ENCODE measurements at regions not wholly inside any gene's neighbourhood (a gene's known extent, or its start where the extent isn't known, plus 50 kb on each side); places are given as distances from the start of the nearest gene placed in this dataset.

DNA sequence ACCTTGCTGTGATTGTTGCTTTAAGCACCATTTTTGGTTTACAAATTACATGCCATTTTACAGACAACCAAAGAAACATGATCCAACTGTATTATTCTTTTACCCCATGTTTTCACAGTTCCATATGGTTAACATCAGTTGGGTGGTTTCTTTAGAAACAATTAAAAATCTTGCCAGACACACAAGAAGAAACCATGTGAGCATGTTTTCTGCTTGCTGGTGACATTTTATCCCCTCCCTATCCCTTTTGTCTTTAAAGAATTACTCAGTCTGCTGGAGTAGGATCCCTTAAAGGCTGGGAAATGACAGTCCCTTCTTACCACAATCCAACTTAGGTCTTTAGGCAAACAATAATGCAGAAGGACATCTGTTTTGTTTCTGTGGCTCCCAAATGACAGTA lies 121.8 kb upstream of the PLXNC1 start:
- no peak for DNase-seq (ENCODE audit: low read depth in 2 of 2, low spot score in 1 of 2)

DNA sequence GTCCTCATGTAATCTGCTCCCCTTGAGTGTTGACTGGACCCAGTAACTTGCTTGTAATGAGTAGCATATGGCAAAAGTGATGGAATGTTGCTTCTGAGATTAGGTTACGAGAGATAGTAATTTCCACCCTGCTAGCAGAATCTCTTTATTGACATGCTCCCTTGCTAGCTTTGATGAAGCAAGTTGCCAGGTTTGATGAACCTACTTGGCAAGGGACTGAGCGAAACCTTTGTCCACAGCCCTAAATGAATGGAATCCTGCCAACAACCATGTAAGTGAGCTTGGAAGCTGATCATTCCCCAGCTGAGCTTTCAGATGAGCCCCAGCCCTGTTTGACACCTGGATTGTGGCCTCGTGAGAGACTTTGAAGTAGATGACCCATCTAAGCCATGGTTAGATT lies 120.8 kb upstream of the PLXNC1 start:
- no peak for DNase-seq (ENCODE audit: low read depth in 2 of 2, low spot score in 1 of 2)

DNA sequence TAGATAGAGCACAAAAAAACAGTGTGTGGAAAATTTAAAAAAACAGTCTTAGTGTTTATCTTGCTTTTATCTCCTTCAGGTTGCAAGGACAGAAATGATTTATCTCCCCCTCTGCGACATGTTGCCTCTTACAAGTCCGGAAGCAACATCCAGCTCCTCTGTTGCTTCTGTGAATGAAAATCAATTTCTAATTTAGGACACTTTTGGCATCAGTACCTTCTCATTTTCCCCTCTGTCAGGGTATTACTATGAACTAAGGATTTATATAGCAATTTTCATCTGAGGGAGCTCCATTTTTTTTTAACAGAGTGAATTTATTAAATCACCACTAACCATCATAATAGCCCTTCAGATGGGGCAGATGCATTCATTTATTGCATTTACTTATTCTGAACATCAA lies 116.6 kb upstream of the PLXNC1 start:
- no peak for DNase-seq (ENCODE audit: low read depth in 2 of 2, low spot score in 1 of 2)

DNA sequence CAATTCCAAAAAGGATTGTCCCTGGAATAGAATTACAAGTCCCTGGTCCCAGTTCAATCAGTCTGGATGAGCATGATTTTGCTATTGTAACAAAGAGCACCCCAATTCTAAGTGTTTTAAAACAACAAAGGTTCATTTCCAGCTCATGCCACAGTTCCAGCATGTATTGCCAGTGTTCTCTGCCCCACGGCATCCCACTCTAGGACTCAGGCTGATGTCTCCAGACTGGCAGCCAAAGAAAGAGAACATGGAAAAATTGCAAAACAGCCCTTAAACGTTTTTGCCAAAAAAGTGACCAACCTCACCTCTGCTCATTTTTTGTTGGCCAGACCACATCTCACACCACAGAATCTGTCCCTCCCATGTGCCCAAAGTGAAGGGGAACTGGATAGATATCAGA lies 116.0 kb upstream of the PLXNC1 start:
- no peak for DNase-seq (ENCODE audit: low read depth in 2 of 2, low spot score in 1 of 2)

DNA sequence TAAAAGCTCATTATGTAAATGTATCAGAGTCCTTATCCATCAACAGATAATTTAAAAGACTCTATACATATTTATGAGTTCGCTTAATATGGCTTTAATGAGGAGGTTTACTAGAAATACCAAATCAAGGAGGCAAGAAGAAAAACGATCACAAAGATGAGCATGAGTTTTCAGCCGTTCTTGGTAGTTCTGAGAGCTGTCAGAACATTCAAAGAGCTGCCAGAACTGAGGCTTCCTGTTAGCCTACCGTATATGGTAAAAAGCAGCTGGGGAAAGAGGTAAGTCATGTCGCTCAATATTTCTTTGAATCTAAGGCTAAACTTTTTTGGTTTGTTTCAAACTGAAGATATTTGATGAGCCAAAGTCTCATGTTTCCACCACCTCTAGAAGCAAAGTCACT lies 115.3 kb upstream of the PLXNC1 start:
- DNase-seq (ENCODE audit: low read depth in 2 of 2, low spot score in 1 of 2): no peak

DNA sequence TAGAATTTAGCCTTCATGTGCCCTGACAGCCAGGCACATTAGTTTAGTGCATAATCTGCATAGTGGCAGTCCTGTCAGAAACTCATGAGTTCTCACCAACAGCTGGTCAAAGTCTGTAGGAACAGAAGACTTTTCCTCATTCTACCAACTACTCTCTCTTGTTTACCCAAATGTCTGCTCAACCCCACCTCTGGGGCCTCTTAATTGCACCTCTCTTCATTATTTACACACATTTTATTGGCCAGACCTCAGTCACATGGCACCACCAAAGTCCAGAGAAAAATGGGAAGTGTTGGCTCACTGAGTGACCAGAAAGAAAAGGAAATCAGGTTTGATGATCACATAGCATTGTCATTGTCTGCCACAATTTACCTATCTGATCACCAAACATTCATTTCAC lies 114.6 kb upstream of the PLXNC1 start:
- no peak for DNase-seq (ENCODE audit: low read depth in 2 of 2, low spot score in 1 of 2)

DNA sequence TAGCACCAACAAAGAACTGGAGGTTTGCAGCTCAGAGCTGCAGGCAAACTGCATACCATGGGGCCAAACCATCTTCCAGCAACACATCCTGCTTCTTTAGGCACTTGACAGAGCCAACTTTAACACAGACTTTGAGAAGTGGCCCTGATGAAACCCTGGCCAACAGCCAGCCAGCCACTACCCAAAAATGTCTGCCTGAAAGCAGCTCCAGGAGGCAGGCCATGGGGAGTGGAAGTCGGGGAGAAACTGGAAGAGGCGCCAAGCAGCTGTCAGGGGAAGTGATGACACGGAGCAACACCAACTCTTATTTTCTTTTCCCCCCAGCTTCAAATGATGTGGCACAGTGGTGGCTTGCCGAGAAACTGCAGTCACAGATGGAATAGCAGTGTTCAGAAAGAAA lies 110.9 kb upstream of the PLXNC1 start:
- no peak for DNase-seq (ENCODE audit: low read depth in 2 of 2, low spot score in 1 of 2)

DNA sequence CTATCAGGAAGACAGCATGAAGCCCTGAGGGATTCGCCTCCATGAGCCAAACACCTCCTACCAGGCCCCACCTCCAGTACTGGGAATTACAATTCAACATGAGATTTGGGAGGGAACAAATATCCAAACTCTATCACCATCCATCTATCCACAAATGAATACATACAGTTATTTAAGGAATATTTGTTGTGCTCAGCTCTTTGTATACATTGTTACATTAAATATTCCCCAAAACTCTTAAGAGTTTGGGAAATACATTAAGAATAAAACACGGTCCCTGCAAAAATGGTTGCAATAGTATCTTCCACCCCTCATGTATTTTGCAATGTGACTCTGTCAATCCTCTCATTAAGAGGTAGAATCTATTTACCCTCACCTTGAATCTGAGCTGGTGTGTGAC lies 109.8 kb upstream of the PLXNC1 start:
- DNase-seq (ENCODE audit: low read depth in 2 of 2, low spot score in 1 of 2): no peak

DNA sequence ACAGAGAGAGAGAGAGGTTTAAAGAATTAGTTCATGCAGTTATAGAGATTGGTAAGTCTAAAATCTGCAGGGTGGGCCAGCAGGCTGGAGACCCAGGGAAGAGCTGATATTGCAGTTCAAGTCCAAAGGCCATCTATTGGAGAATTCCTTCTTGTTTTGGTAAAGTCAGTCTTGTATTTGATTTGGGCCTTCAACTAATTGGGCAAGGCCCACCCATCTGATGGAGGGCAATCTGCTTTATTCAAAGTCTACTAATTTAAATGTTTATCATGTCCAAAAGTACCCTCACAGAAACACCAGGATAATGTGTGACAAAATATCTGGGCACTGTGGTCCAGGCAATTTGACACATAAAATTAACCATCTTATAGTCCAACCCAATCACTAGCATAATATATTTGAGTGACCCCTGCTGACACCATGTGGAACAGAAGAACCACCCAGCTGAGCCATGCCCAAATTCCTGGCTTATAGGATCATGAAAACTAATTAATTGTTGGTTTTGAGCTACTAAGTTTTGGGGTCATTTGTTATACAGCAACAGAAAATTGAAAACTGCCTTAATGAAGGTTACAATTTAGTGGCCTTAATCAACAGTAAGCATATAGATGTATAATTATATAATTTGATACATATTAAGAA lies 109.1 kb upstream of the PLXNC1 start:
- no peak for DNase-seq (ENCODE audit: low read depth in 2 of 2, low spot score in 1 of 2)

DNA sequence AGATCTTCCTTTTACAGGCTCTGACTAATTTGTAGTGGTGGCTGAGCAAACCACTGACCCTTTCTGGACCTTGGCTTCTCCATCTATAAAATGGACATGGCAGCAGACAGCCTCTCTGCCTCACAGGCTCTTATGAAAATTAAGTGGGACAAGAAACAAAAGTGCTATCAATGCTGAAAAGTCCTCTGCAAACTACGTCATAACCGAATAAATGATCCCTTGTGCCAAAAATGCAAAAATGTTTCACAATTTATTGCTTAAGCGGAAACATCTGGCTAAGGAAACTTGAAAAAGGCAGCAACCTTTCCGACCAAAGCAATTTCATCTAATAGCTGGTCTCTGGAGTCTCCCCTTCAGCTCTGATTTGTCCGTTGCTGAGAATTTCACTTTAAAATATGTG lies 108.5 kb upstream of the PLXNC1 start:
- DNase-seq (ENCODE audit: low read depth in 2 of 2, low spot score in 1 of 2): no peak

DNA sequence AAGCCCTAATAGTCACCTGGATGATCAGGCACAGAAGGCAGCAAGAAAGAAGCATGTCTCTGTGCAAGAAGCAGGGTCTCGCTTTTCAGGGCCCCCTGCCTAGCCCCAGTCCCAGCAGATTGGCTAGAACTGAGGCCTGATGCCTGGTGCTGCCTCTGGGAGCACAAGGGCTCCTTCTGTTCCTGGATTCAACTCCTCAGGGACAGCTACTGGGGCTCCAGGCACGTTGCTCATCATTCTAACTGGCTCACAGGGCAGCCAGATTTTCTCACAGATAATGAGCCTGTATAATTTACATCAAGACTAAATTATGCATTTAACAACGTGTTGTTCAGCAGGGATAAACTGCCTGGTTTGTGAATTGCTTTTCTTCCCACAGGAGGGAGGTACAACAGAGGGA lies 106.5 kb upstream of the PLXNC1 start:
- no peak for DNase-seq (ENCODE audit: low read depth in 2 of 2, low spot score in 1 of 2)

DNA sequence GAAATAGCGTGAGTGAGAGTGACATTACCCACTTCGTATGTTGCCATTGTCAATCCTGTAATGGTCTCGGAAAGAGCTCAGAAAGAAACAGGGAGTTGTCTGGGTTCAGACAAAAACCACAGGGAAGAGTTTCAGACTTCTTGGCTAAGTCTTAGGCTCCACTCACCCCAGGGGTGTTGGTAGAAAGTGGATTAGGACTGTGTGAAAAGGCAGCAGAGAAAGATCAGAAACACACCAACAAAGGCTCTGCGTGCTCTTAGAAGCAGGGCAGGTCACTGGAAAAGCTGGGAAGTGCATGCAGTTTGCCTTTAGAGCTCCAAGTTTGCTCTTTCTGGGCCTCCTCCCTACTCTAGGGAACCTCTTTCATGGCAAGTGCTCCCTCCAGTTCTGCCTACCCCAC lies 106.1 kb upstream of the PLXNC1 start:
- no peak for DNase-seq (ENCODE audit: low read depth in 2 of 2, low spot score in 1 of 2)

DNA sequence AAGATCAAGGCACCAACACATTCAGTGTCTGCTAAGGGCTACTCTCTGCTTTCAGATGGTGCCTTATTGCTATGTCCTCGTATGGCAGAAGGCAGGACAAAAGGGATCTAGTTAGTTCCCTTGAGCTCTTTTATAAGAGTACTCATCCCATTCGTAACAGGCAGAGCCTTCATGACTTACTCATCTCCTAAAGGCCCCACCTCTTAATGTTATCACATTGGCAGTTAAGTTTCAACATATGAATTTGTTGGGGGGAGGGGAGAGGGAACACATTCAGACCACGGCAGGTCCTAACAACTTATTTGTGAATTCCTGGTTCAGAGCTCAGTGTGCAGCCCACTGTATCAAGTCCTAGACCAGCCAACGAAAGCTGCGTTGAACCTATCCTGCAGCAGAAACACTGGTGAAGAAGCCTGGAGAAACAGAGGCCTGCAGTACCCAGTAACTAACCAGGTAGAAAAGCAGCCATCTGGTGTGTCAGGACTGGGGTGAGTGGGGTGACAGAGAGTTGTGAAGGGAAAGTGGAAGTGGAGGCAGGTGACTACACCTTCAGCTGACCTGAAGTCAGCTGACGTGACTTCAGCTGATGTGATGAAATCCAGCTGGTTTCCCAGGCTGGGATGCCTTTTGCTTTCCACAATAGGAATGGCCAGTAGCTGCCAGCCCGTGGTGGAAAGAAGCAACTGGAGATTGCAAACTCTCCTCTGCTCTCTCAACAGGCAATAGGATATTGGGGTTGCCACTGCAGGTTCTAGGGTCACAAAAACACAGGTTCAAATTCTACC lies 101.6 kb upstream of the PLXNC1 start:
- DNase-seq (ENCODE audit: low read depth in 2 of 2, low spot score in 1 of 2): no peak

DNA sequence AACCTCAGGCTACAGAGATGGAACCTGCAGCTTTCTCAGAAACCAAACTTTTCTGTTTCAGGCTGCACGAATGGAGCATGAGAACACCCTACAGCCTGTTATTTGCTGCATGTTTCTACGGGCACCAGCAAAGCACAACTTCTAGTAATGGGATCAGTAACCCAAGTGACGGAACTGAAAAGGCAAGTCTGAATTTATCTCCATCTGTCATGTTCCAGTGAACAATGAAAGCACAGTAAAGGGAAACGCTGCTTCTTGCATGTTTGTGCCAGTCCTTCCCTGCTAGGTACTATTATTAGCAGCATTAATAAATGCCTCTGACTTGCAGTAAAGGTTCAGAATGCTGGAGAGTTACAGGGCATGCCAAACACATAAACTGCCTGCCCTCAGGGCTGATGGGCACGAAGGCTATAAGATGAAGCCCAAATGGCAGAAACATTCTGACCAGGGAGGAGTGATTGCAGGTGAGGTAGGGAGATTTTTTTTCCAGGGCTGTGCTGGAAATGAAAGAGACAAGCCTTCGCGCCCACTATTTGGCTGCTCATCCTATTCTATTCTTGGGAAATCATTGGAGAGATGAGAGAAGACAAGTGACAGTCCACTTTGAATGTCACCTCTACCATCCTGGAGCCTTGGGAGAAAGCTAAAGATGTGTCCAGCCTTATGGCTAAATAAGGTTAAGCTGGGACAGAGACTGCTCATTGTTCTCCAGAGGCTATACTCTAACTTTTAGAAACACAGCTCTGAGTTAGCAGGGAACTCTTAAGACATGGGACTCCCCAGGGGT lies 100.4 kb upstream of the PLXNC1 start:
- DNase-seq (ENCODE audit: low read depth in 2 of 2, low spot score in 1 of 2): no peak

DNA sequence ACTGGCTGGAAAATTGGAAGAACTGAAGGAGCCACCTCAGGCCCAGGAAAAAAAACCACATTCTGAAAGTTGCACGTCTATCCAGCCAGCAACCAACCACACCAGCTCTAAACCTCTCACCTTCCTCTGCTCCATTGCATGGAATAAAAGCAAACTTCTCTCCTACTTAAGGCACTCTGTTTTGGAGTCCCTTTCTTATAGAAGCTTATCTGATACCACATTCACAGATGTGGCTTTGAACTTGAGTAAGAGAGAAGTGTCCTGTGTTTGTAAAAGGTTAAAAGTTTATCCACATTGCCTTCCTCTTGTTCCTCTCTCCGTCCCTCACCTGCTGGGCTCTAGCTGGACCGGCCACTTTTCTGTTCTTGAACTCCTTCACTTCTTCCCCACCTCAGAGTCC lies 99.6 kb upstream of the PLXNC1 start:
- DNase-seq (ENCODE audit: low read depth in 2 of 2, low spot score in 1 of 2): no peak

DNA sequence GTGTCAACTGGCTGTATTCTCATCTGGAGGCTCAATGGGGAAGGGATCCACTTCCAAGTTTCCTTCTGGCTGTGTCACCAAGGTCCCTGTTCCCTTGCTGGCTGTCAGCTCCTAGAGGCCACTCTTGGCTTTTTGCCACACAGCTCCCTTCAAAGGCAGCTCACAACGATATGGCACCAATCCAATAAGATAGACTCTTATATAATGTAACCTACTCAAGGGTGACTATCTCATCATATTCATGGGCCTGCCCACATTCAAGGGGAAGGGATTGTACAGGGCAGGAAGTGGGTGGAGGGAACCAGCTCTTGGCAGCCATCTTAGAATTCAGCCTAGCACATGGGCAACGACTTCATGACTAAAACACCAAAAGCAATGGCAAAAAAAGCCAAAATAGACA lies 98.7 kb upstream of the PLXNC1 start:
- DNase-seq (ENCODE audit: low read depth in 2 of 2, low spot score in 1 of 2): no peak

DNA sequence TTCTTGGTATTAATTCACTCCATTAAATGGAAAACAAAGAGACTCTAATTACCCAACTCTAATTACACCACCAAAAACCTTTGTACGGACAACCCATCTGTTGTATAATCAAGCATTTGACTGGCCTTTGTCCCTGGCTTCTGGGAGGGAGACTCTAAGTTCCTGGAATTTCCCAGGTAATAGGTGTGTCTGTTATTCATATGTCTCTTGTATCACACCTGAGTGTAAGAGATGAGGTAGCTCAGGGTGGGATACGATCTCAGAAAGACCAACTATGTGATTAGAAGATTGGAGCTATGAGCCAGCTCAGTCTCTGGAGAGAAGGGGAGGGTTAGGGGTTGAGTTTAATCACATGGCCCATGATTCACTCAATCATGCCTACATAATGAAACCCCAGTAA lies 94.7 kb upstream of the PLXNC1 start:
- DNase-seq (ENCODE audit: low read depth in 2 of 2, low spot score in 1 of 2): no peak

DNA sequence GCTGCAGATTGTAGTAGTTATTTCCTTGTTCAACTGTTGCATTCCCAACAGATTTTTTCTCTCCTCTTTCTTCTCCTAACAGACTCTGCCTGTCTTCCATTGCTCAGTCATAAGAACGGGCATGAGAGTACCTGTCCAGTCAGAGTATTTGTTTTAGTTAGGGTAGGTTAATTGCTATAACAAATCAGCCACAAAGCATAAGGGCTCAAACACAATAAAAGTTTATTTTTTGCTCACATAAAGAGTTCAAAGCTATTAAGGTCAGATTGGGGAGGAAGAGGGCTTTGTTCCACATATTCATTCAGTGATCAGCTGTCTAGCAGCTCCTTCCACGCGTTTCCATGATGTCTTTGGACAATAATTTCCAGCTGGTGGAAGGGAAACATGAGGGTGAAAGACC lies 92.8 kb upstream of the PLXNC1 start:
- DNase-seq (ENCODE audit: low read depth in 2 of 2, low spot score in 1 of 2): no peak

DNA sequence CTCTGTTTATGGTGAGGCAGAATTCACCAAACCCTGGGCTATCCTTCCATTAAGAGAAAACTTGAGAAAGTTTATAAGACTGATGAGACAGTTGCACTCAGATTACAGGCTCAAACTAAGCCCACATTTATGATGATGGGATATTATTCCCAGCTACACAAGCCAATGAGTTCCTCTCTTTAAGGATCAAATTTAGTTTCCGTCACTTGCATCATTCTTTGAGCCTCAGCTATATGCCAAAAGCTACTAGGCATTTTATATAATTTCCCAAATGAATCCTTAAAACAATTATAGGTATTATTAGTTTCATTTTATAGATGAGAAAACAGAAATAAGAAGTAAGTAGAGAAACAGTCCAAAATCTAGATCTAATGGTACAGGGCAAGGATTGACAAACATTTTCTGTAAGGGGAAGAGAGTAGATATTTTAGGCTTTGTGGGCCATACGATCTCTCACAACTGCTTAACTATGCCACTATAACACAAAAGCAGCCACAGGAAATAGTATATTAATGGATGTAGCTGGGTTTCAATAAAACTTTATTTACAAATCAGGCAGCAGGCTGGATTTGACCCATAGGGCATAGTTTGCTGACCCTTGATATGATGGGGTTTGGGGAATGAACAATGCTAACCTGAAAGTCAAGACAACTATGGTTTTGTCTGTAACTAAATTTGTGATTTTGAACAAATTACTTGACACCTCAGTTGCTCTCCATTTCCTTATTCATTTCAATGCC lies 91.8 kb upstream of the PLXNC1 start:
- no peak for DNase-seq (ENCODE audit: low read depth in 2 of 2, low spot score in 1 of 2)

DNA sequence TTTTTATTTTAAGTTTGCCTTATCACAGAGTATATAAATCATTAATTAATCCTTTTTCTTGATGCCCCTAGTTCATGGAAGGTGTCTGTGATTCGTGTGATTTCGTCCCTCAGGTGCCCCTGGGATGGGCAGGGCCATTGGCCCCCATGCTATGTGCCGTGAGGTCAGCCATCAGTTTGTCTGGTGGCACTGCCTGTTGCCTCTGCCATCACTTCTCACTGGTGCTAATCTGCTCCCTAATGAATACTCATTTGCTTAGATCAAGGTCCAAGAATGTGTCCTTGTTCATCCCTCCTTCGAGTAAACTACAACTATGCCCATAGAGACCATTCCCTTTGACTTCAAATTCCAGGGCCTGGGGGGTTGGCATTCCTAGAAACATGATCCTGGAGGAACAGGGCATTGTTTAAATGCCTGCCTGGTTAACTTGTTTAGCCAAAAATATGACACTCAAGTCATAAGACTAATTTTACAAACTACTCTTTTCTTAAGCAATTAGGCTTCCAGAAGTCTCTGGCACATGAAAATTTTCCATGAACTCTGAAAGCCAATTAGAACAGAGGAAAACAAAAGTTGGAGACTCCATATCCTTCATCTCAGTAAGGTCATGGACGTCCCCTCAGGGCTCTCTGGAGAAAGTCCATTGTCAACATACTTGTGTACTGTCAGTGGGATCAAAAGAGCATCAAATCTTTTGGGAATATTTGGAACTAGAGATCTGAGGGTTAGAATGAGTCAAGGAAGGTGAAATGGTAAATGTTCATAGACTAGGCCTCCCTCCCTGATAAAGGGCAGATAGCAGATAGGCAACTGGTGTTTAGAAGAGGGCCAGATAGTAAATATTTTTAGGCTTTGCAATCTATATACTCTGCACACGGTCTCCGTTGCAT lies 90.9 kb upstream of the PLXNC1 start:
- no peak for DNase-seq (ENCODE audit: low read depth in 2 of 2, low spot score in 1 of 2)

All from stimulated activated CD8-positive, alpha-beta memory T cell treated with anti-CD3 and anti-CD28 coated beads, Interleukin-4, amount 100 ng/mL, for 1 hour (primary cell).